ENCODE measurements at regions not wholly inside any gene's neighbourhood (a gene's known extent, or its start where the extent isn't known, plus 50 kb on each side); places are given as distances from the start of the nearest gene placed in this dataset.

DNA sequence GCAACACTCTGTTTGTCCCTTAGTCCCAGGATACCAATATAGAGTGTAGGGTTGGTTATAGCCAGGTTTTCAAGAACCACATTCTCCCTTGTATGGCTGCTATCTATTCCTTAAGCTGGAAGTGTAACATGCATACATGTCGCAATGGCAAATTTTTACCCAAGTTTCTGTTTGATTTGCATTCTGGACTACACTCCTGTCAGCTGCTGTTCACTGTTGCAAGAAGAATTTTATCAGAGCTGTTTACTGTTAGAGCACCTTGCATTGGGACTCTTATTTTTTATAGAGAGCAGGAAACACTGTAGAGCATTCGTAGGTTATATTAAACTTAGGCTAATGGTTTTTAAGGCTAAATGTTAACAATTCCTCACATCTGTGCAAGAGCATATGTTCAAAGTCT, 376.0 kb upstream of the LRFN5 start:
- ChIA-PET CTCF (no interaction called here), POLR2A (no interaction called here)
- Histone ChIP-seq H3K4me1 (ENCODE audit: control insufficient read depth in 1 of 2, insufficient read depth in 2 of 2, low read depth in 1 of 2, low read length in 1 of 2) (no peaks in the 10 kb centered on the region), H3K9me2 (no peaks in the 10 kb centered on the region), H3K36me3 (replicated peaks in 1 of 2; ENCODE audit: control insufficient read depth in 1 of 2, insufficient read depth in 2 of 2, low read length in 1 of 2) (no peaks in the 10 kb centered on the region), H3F3A (replicated peaks; ENCODE audit: insufficient read depth) (no peaks in the 10 kb centered on the region), H4K20me1 (ENCODE audit: insufficient read depth) (no peaks in the 10 kb centered on the region), H2AFZ (ENCODE audit: low read depth) (no peak overlapping the region), H3K9ac (no peak overlapping the region), H3K79me2 (ENCODE audit: insufficient read depth) (no peaks in the 10 kb centered on the region), H3K27ac (ENCODE audit: low read depth in 2 of 2, low read length in 1 of 2) (no peak overlapping the region), H3K27me3 (ENCODE audit: insufficient read depth) (no peaks in the 10 kb centered on the region), H3K4me2 (no peak overlapping the region), H3K4me3 (ENCODE audit: low read depth in 2 of 2, low read length in 1 of 2) (no peak overlapping the region), H3K9me3 (no peaks in the 10 kb centered on the region)
- no peak for DNase-seq
- TF ChIP-seq, protein P1, sequence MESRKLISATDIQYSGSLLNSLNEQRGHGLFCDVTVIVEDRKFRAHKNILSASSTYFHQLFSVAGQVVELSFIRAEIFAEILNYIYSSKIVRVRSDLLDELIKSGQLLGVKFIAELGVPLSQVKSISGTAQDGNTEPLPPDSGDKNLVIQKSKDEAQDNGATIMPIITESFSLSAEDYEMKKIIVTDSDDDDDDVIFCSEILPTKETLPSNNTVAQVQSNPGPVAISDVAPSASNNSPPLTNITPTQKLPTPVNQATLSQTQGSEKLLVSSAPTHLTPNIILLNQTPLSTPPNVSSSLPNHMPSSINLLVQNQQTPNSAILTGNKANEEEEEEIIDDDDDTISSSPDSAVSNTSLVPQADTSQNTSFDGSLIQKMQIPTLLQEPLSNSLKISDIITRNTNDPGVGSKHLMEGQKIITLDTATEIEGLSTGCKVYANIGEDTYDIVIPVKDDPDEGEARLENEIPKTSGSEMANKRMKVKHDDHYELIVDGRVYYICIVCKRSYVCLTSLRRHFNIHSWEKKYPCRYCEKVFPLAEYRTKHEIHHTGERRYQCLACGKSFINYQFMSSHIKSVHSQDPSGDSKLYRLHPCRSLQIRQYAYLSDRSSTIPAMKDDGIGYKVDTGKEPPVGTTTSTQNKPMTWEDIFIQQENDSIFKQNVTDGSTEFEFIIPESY (IDR thresholded peaks at IDR 0.05; ENCODE audit: borderline replicate concordance, low read depth), result no peak
- TF ChIP-seq, protein P2, sequence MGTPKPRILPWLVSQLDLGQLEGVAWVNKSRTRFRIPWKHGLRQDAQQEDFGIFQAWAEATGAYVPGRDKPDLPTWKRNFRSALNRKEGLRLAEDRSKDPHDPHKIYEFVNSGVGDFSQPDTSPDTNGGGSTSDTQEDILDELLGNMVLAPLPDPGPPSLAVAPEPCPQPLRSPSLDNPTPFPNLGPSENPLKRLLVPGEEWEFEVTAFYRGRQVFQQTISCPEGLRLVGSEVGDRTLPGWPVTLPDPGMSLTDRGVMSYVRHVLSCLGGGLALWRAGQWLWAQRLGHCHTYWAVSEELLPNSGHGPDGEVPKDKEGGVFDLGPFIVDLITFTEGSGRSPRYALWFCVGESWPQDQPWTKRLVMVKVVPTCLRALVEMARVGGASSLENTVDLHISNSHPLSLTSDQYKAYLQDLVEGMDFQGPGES (IDR thresholded peaks at IDR 0.05; ENCODE audit: low read depth, low read length), result no peak
- TF ChIP-seq GABPA (IDR thresholded peaks at IDR 0.05; ENCODE audit: low read depth) (no peak), TEAD4 (IDR thresholded peaks at IDR 0.05; ENCODE audit: borderline replicate concordance, insufficient read depth) (no peak), YY1 (IDR thresholded peaks at IDR 0.05; ENCODE audit: low read depth) (no peak), GATA2 (CRISPR knock-in tag; IDR thresholded peaks at IDR 0.05) (no peak), RFX5 (IDR thresholded peaks at IDR 0.05; ENCODE audit: low read length) (no peak), NRF1 (IDR thresholded peaks at IDR 0.05; ENCODE audit: low read depth, low read length) (no peak), RCOR1 (IDR thresholded peaks at IDR 0.05; ENCODE audit: low read length) (no peak), TAF1 (IDR thresholded peaks at IDR 0.05; ENCODE audit: borderline replicate concordance, low read depth, low read length) (no peak), POLR2AphosphoS5 (IDR thresholded peaks at IDR 0.05; ENCODE audit: low read depth, low read length) (no peak), RAD21 (IDR thresholded peaks at IDR 0.05; ENCODE audit: low read length) (no peak)
- TF ChIP-seq, protein P3, sequence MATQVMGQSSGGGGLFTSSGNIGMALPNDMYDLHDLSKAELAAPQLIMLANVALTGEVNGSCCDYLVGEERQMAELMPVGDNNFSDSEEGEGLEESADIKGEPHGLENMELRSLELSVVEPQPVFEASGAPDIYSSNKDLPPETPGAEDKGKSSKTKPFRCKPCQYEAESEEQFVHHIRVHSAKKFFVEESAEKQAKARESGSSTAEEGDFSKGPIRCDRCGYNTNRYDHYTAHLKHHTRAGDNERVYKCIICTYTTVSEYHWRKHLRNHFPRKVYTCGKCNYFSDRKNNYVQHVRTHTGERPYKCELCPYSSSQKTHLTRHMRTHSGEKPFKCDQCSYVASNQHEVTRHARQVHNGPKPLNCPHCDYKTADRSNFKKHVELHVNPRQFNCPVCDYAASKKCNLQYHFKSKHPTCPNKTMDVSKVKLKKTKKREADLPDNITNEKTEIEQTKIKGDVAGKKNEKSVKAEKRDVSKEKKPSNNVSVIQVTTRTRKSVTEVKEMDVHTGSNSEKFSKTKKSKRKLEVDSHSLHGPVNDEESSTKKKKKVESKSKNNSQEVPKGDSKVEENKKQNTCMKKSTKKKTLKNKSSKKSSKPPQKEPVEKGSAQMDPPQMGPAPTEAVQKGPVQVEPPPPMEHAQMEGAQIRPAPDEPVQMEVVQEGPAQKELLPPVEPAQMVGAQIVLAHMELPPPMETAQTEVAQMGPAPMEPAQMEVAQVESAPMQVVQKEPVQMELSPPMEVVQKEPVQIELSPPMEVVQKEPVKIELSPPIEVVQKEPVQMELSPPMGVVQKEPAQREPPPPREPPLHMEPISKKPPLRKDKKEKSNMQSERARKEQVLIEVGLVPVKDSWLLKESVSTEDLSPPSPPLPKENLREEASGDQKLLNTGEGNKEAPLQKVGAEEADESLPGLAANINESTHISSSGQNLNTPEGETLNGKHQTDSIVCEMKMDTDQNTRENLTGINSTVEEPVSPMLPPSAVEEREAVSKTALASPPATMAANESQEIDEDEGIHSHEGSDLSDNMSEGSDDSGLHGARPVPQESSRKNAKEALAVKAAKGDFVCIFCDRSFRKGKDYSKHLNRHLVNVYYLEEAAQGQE (IDR thresholded peaks at IDR 0.05; ENCODE audit: low read depth, low read length), result no peak
- 86% methylated on average over 2 of the region's 2 CpGs for WGBS (ENCODE audit: low lambda C conversion rate)
